Activated CD8-positive, alpha-beta T cell treated with anti-CD3 and anti-CD28 coated beads for 36 hours (primary cell): ENCODE measurements at regions not wholly inside any gene's neighbourhood (a gene's known extent, or its start where the extent isn't known, plus 50 kb on each side); places are given as distances from the start of the nearest gene placed in this dataset.

Experiments used
- ATAC-seq: fragments of 200-7000 bp; cut with Tn5 transposase; one replicate; pipeline ENCODE4 v1.10.0; 2021; ENCODE audit warnings: mild to moderate bottlenecking, moderate library complexity
- CTCF ChIA-PET: fragments of 350-600 bp; sonication (Branson Sonifier 250); formaldehyde crosslinking; loops from one replicate; lab custom pipeline; 2021; ENCODE audit warnings: antibody characterized with exemption; lab: Charles Lee
- POLR2A ChIA-PET: fragments of 350-600 bp; sonication (Branson Sonifier 250); formaldehyde crosslinking; loops from one replicate; lab custom pipeline; 2021; ENCODE audit warnings: antibody characterized with exemption; lab: Charles Lee
- DNase-seq: peaks from one replicate; pipeline ENCODE4 v3.0.0-alpha.2; 2020
- H3K27ac Mint-ChIP-seq: one replicate; pipeline ENCODE4 v1.8.0; 2021; ENCODE audit warnings: mild to moderate bottlenecking, mixed read lengths
- H3K27me3 Mint-ChIP-seq: one replicate; pipeline ENCODE4 v1.8.0; 2021; ENCODE audit warnings: mixed read lengths
- H3K36me3 Mint-ChIP-seq: one replicate; pipeline ENCODE4 v1.8.0; 2021; ENCODE audit warnings: low read depth, mixed read lengths
- H3K4me1 Mint-ChIP-seq: one replicate; pipeline ENCODE4 v1.8.0; 2021; ENCODE audit warnings: low read depth, mixed read lengths
- H3K4me3 Mint-ChIP-seq: one replicate; pipeline ENCODE4 v1.8.0; 2021; ENCODE audit warnings: mild to moderate bottlenecking, moderate library complexity, mixed read lengths
- H3K9me3 Mint-ChIP-seq: one replicate; pipeline ENCODE4 v1.8.0; 2021; ENCODE audit warnings: mixed read lengths
- CTCF ChIP-seq: fragments of 200-600 bp; IDR thresholded peaks from one replicate; pipeline ENCODE4 v1.8.0; 2022; ENCODE audit warnings: antibody characterized with exemption, mild to moderate bottlenecking
- intact Hi-C: fragments of 100-400 bp; cut with micrococcal nuclease; formaldehyde crosslinking; loops from one replicate; pipeline ENCODE4 v1.10.0; 2022

- ChIA-PET POLR2A (no interaction called here), CTCF (interaction anchor here (1.4 to 2.7 kb wide), 3 partner anchors 17 to 265 kb away, joined by 3 to 20 read pairs (median 4); no protein-coding TSS in a partner anchor)
- H3K27me3 Mint-ChIP-seq: peaks cover 2% of the 10 kb centered on the region
- ATAC-seq: no peak
- TF ChIP-seq CTCF: no peak
- peaks cover 12% of the 10 kb centered on the region for H3K9me3 Mint-ChIP-seq
- H3K4me3 Mint-ChIP-seq: no peak overlapping the region
- peak overlapping the region; percentile 12 for H3K27ac Mint-ChIP-seq
- intact Hi-C loops: no loop called here
- no peaks in the 10 kb centered on the region for H3K36me3 Mint-ChIP-seq
- DNase-seq: no peak
- peaks cover 34% of the 10 kb centered on the region for H3K4me1 Mint-ChIP-seq
Measured at GRCh38 chr12:94031763-94032162, 116.6 kb upstream of the PLXNC1 start.

DNA sequence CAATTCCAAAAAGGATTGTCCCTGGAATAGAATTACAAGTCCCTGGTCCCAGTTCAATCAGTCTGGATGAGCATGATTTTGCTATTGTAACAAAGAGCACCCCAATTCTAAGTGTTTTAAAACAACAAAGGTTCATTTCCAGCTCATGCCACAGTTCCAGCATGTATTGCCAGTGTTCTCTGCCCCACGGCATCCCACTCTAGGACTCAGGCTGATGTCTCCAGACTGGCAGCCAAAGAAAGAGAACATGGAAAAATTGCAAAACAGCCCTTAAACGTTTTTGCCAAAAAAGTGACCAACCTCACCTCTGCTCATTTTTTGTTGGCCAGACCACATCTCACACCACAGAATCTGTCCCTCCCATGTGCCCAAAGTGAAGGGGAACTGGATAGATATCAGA, 116.0 kb upstream of the PLXNC1 start:
- Mint-ChIP-seq H3K27me3 (peaks cover 2% of the 10 kb centered on the region), H3K27ac (no peak overlapping the region), H3K9me3 (peaks cover 12% of the 10 kb centered on the region), H3K36me3 (no peaks in the 10 kb centered on the region), H3K4me1 (peaks cover 34% of the 10 kb centered on the region), H3K4me3 (no peak overlapping the region)
- CTCF ChIA-PET: interaction anchor here (1.2 to 2.7 kb wide), 5 partner anchors 16 to 404 kb away, joined by 3 to 20 read pairs (median 4); no protein-coding TSS in a partner anchor
- intact Hi-C loops: no loop called here
- DNase-seq (no peak), ATAC-seq (no peak)
- TF ChIP-seq CTCF: no peak
- POLR2A ChIA-PET: no interaction called here

DNA sequence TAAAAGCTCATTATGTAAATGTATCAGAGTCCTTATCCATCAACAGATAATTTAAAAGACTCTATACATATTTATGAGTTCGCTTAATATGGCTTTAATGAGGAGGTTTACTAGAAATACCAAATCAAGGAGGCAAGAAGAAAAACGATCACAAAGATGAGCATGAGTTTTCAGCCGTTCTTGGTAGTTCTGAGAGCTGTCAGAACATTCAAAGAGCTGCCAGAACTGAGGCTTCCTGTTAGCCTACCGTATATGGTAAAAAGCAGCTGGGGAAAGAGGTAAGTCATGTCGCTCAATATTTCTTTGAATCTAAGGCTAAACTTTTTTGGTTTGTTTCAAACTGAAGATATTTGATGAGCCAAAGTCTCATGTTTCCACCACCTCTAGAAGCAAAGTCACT, 115.3 kb upstream of the PLXNC1 start:
- DNase-seq (no peak), ATAC-seq (peak; percentile 71)
- ChIA-PET CTCF (interaction anchor here (1.2 to 2.7 kb wide), 4 partner anchors 16 to 404 kb away, joined by 3 to 20 read pairs (median 4); no protein-coding TSS in a partner anchor), POLR2A (no interaction called here)
- H3K36me3 Mint-ChIP-seq: no peaks in the 10 kb centered on the region
- peaks cover 2% of the 10 kb centered on the region for H3K27me3 Mint-ChIP-seq
- no peak for TF ChIP-seq CTCF
- peaks cover 34% of the 10 kb centered on the region for H3K4me1 Mint-ChIP-seq
- H3K9me3 Mint-ChIP-seq: peaks cover 10% of the 10 kb centered on the region
- H3K4me3 Mint-ChIP-seq: no peak overlapping the region
- no peak overlapping the region for H3K27ac Mint-ChIP-seq
- intact Hi-C loops: no loop called here

DNA sequence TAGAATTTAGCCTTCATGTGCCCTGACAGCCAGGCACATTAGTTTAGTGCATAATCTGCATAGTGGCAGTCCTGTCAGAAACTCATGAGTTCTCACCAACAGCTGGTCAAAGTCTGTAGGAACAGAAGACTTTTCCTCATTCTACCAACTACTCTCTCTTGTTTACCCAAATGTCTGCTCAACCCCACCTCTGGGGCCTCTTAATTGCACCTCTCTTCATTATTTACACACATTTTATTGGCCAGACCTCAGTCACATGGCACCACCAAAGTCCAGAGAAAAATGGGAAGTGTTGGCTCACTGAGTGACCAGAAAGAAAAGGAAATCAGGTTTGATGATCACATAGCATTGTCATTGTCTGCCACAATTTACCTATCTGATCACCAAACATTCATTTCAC, 114.6 kb upstream of the PLXNC1 start:
- CTCF ChIA-PET: interaction anchor here (1.4 to 2.7 kb wide), 2 partner anchors 68 to 72 kb away, joined by 4 to 20 read pairs; no protein-coding TSS in a partner anchor
- peaks cover 9% of the 10 kb centered on the region for H3K9me3 Mint-ChIP-seq

More for the DNA sequence above, 114.6 kb upstream of the PLXNC1 start:
- TF ChIP-seq CTCF: no peak
- H3K27ac Mint-ChIP-seq: no peak overlapping the region
- POLR2A ChIA-PET: interaction anchor here (0.7 kb wide), 1 partner anchor 1285 kb away, joined by 4 read pairs; no protein-coding TSS in a partner anchor
- no peak overlapping the region for H3K4me3 Mint-ChIP-seq
- no peaks in the 10 kb centered on the region for H3K36me3 Mint-ChIP-seq
- intact Hi-C loops: no loop called here
- H3K27me3 Mint-ChIP-seq: peaks cover 2% of the 10 kb centered on the region
- DNase-seq: no peak
- H3K4me1 Mint-ChIP-seq: peaks cover 34% of the 10 kb centered on the region
- ATAC-seq: no peak
